ENCODE measurements at regions not wholly inside any gene's neighbourhood (a gene's known extent, or its start where the extent isn't known, plus 50 kb on each side); places are given as distances from the start of the nearest gene placed in this dataset.

- no peak overlapping the region for H3K4me3 ChIP-seq (ENCODE audit: low read depth in 1 of 2, low read length in 2 of 2)
- no peaks in the 10 kb centered on the region for H3K4me1 ChIP-seq (ENCODE audit: insufficient read depth, low read length)
- H3K27ac ChIP-seq (ENCODE audit: low read length), result no peak overlapping the region
- H3K36me3 ChIP-seq (ENCODE audit: insufficient read depth, low read length), result no peaks in the 10 kb centered on the region
- DNase-seq (no peak), ATAC-seq (ENCODE audit: insufficient read depth, low read depth) (no peak)
- no peak overlapping the region for H3K4me2 ChIP-seq (ENCODE audit: insufficient read depth, low read length)
- H3K9me3 ChIP-seq (ENCODE audit: insufficient read depth, low read length, severe bottlenecking), result no peaks in the 10 kb centered on the region
- no peak overlapping the region for H3K9ac ChIP-seq (ENCODE audit: low read depth, low read length)
- H3K27me3 ChIP-seq (ENCODE audit: insufficient read depth, low read length, poor library complexity), result no peaks in the 10 kb centered on the region
- H3K79me2 ChIP-seq (ENCODE audit: insufficient read depth, low read length), result no peaks in the 10 kb centered on the region
- TF ChIP-seq CTCF (IDR thresholded peaks at IDR 0.05; ENCODE audit: borderline replicate concordance, extremely low read depth, low read length, poor library complexity, severe bottlenecking) (no peak), EZH2 (IDR thresholded peaks at IDR 0.05; ENCODE audit: borderline replicate concordance, low read depth, low read length, severe bottlenecking) (no peak)
- H2AFZ ChIP-seq (ENCODE audit: low read depth, low read length), result no peak overlapping the region
- no peaks in the 10 kb centered on the region for H4K20me1 ChIP-seq (ENCODE audit: insufficient read depth, low read length)
Observed at GRCh38 chr4:141388481-141388880, 167.8 kb downstream of the ZNF330 start.

- Histone ChIP-seq H3K36me3 (ENCODE audit: insufficient read depth, low read length) (no peaks in the 10 kb centered on the region), H4K20me1 (ENCODE audit: insufficient read depth, low read length) (no peaks in the 10 kb centered on the region), H3K9me3 (ENCODE audit: insufficient read depth, low read length, severe bottlenecking) (no peaks in the 10 kb centered on the region), H3K9ac (ENCODE audit: low read depth, low read length) (no peak overlapping the region), H3K4me1 (ENCODE audit: insufficient read depth, low read length) (no peaks in the 10 kb centered on the region), H2AFZ (ENCODE audit: low read depth, low read length) (no peak overlapping the region), H3K79me2 (ENCODE audit: insufficient read depth, low read length) (no peaks in the 10 kb centered on the region), H3K4me2 (ENCODE audit: insufficient read depth, low read length) (no peak overlapping the region), H3K27ac (ENCODE audit: low read length) (no peak overlapping the region), H3K27me3 (ENCODE audit: insufficient read depth, low read length, poor library complexity) (no peaks in the 10 kb centered on the region), H3K4me3 (ENCODE audit: low read depth in 1 of 2, low read length in 2 of 2) (no peak overlapping the region)
- ATAC-seq (ENCODE audit: insufficient read depth, low read depth) (no peak), DNase-seq (no peak)
- TF ChIP-seq CTCF (IDR thresholded peaks at IDR 0.05; ENCODE audit: borderline replicate concordance, extremely low read depth, low read length, poor library complexity, severe bottlenecking) (no peak), EZH2 (IDR thresholded peaks at IDR 0.05; ENCODE audit: borderline replicate concordance, low read depth, low read length, severe bottlenecking) (no peak)
Observed at GRCh38 chr4:141389649-141390048, 169.0 kb downstream of the ZNF330 start.

GRCh38 chr4:141390571-141390970 lies 169.9 kb downstream of the ZNF330 start:
- Histone ChIP-seq H3K9me3 (ENCODE audit: insufficient read depth, low read length, severe bottlenecking) (no peaks in the 10 kb centered on the region), H2AFZ (ENCODE audit: low read depth, low read length) (no peak overlapping the region), H4K20me1 (ENCODE audit: insufficient read depth, low read length) (no peaks in the 10 kb centered on the region), H3K36me3 (ENCODE audit: insufficient read depth, low read length) (no peaks in the 10 kb centered on the region), H3K27me3 (ENCODE audit: insufficient read depth, low read length, poor library complexity) (no peaks in the 10 kb centered on the region), H3K4me2 (ENCODE audit: insufficient read depth, low read length) (no peak overlapping the region), H3K79me2 (ENCODE audit: insufficient read depth, low read length) (no peaks in the 10 kb centered on the region), H3K9ac (ENCODE audit: low read depth, low read length) (no peak overlapping the region), H3K4me3 (ENCODE audit: low read depth in 1 of 2, low read length in 2 of 2) (no peak overlapping the region), H3K27ac (ENCODE audit: low read length) (no peak overlapping the region), H3K4me1 (ENCODE audit: insufficient read depth, low read length) (no peaks in the 10 kb centered on the region)
- DNase-seq, result no peak
- ATAC-seq (ENCODE audit: insufficient read depth, low read depth), result no peak
- TF ChIP-seq EZH2 (IDR thresholded peaks at IDR 0.05; ENCODE audit: borderline replicate concordance, low read depth, low read length, severe bottlenecking), result no peak
- no peak for TF ChIP-seq CTCF (IDR thresholded peaks at IDR 0.05; ENCODE audit: borderline replicate concordance, extremely low read depth, low read length, poor library complexity, severe bottlenecking)

GRCh38 chr4:141391293-141391692 lies 170.6 kb downstream of the ZNF330 start:
- H2AFZ ChIP-seq (ENCODE audit: low read depth, low read length), result no peak overlapping the region
- TF ChIP-seq EZH2 (IDR thresholded peaks at IDR 0.05; ENCODE audit: borderline replicate concordance, low read depth, low read length, severe bottlenecking), result no peak
- no peak for TF ChIP-seq CTCF (IDR thresholded peaks at IDR 0.05; ENCODE audit: borderline replicate concordance, extremely low read depth, low read length, poor library complexity, severe bottlenecking)
- no peaks in the 10 kb centered on the region for H3K79me2 ChIP-seq (ENCODE audit: insufficient read depth, low read length)
- H3K9me3 ChIP-seq (ENCODE audit: insufficient read depth, low read length, severe bottlenecking), result no peaks in the 10 kb centered on the region
- no peak overlapping the region for H3K4me2 ChIP-seq (ENCODE audit: insufficient read depth, low read length)
- no peak overlapping the region for H3K27ac ChIP-seq (ENCODE audit: low read length)
- no peak overlapping the region for H3K9ac ChIP-seq (ENCODE audit: low read depth, low read length)
- H3K4me3 ChIP-seq (ENCODE audit: low read depth in 1 of 2, low read length in 2 of 2), result no peak overlapping the region
- no peaks in the 10 kb centered on the region for H3K27me3 ChIP-seq (ENCODE audit: insufficient read depth, low read length, poor library complexity)
- DNase-seq (no peak), ATAC-seq (ENCODE audit: insufficient read depth, low read depth) (no peak)
- H3K36me3 ChIP-seq (ENCODE audit: insufficient read depth, low read length), result no peaks in the 10 kb centered on the region
- H4K20me1 ChIP-seq (ENCODE audit: insufficient read depth, low read length), result no peaks in the 10 kb centered on the region
- H3K4me1 ChIP-seq (ENCODE audit: insufficient read depth, low read length), result no peaks in the 10 kb centered on the region

All from DND-41 (cell line).